A549 (cell line): ENCODE measurements at regions not wholly inside any gene's neighbourhood (a gene's known extent, or its start where the extent isn't known, plus 50 kb on each side); places are given as distances from the start of the nearest gene placed in this dataset.

ENCODE experiments used
- EHMT2 ChIP-seq: fragments of 200-600 bp; sonication (generic); IDR thresholded peaks from 2 replicates; pipeline ENCODE4 v1.6.1; 2016; ENCODE audit warnings: antibody characterized with exemption, low read depth, mild to moderate bottlenecking, moderate library complexity
- KDM5A ChIP-seq: fragments of 200-600 bp; sonication (generic); IDR thresholded peaks from 2 replicates; pipeline ENCODE4 v1.6.1; 2016; ENCODE audit warnings: antibody characterized with exemption, mild to moderate bottlenecking
- POLR2A ChIP-seq: IDR thresholded peaks from 2 replicates; pipeline ENCODE4 v1.6.1; 2012; ENCODE audit warnings: mild to moderate bottlenecking, low read length
- ZFP36 ChIP-seq: fragments of 450-650 bp; IDR thresholded peaks from 2 replicates; pipeline ENCODE4 v1.6.1; 2014; ENCODE audit warnings: borderline replicate concordance; ENCODE audit not compliant: partially characterized antibody
- TF ChIP-seq, protein P1 (sequence below): fragments of 200-600 bp; sonication (generic); IDR thresholded peaks from 2 replicates; pipeline ENCODE4 v1.6.1; 2016; ENCODE audit warnings: antibody characterized with exemption, mild to moderate bottlenecking, moderate library complexity
- TF ChIP-seq, protein P2 (sequence below): fragments of >200 bp; sonication (Bioruptor Twin); formaldehyde crosslinking; IDR thresholded peaks from 3 replicates; pipeline ENCODE4 v1.5.1; 2016

DNA sequence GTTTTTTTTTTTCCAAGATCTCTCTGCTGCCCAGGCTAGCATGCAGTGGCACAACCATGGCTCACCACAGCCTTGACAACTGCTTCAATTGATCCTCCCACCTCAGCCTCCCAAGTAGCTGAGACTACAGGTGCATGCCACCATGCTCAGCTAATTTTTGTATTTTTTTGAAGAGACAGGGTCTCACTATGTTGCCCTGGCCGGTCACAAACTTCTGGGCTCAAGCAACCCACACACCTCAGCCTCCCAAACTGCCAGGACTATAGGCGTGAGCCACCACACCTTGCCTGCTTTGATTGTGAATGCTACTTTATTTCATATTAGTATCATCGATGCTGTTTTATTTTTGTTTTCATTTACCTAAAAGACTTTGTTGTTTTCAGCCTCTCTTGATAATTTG is 81.5 kb upstream of the GNAZ start:
- TF ChIP-seq POLR2A = no peak
- TF ChIP-seq, protein P1, sequence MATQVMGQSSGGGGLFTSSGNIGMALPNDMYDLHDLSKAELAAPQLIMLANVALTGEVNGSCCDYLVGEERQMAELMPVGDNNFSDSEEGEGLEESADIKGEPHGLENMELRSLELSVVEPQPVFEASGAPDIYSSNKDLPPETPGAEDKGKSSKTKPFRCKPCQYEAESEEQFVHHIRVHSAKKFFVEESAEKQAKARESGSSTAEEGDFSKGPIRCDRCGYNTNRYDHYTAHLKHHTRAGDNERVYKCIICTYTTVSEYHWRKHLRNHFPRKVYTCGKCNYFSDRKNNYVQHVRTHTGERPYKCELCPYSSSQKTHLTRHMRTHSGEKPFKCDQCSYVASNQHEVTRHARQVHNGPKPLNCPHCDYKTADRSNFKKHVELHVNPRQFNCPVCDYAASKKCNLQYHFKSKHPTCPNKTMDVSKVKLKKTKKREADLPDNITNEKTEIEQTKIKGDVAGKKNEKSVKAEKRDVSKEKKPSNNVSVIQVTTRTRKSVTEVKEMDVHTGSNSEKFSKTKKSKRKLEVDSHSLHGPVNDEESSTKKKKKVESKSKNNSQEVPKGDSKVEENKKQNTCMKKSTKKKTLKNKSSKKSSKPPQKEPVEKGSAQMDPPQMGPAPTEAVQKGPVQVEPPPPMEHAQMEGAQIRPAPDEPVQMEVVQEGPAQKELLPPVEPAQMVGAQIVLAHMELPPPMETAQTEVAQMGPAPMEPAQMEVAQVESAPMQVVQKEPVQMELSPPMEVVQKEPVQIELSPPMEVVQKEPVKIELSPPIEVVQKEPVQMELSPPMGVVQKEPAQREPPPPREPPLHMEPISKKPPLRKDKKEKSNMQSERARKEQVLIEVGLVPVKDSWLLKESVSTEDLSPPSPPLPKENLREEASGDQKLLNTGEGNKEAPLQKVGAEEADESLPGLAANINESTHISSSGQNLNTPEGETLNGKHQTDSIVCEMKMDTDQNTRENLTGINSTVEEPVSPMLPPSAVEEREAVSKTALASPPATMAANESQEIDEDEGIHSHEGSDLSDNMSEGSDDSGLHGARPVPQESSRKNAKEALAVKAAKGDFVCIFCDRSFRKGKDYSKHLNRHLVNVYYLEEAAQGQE = no peak
- TF ChIP-seq, protein P2, sequence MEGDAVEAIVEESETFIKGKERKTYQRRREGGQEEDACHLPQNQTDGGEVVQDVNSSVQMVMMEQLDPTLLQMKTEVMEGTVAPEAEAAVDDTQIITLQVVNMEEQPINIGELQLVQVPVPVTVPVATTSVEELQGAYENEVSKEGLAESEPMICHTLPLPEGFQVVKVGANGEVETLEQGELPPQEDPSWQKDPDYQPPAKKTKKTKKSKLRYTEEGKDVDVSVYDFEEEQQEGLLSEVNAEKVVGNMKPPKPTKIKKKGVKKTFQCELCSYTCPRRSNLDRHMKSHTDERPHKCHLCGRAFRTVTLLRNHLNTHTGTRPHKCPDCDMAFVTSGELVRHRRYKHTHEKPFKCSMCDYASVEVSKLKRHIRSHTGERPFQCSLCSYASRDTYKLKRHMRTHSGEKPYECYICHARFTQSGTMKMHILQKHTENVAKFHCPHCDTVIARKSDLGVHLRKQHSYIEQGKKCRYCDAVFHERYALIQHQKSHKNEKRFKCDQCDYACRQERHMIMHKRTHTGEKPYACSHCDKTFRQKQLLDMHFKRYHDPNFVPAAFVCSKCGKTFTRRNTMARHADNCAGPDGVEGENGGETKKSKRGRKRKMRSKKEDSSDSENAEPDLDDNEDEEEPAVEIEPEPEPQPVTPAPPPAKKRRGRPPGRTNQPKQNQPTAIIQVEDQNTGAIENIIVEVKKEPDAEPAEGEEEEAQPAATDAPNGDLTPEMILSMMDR = no peak
- TF ChIP-seq KDM5A = no peak
- no peak for TF ChIP-seq ZFP36
- no peak for TF ChIP-seq EHMT2
